NCI-H2196 (cell line): ENCODE measurements at regions not wholly inside any gene's neighbourhood (a gene's known extent, or its start where the extent isn't known, plus 50 kb on each side); places are given as distances from the start of the nearest gene placed in this dataset.

ENCODE experiments used
- DNase-seq: peaks from one replicate; lab custom pipeline; 2025; ENCODE audit not compliant: unreplicated experiment; lab: John Stamatoyannopoulos, UW

DNA sequence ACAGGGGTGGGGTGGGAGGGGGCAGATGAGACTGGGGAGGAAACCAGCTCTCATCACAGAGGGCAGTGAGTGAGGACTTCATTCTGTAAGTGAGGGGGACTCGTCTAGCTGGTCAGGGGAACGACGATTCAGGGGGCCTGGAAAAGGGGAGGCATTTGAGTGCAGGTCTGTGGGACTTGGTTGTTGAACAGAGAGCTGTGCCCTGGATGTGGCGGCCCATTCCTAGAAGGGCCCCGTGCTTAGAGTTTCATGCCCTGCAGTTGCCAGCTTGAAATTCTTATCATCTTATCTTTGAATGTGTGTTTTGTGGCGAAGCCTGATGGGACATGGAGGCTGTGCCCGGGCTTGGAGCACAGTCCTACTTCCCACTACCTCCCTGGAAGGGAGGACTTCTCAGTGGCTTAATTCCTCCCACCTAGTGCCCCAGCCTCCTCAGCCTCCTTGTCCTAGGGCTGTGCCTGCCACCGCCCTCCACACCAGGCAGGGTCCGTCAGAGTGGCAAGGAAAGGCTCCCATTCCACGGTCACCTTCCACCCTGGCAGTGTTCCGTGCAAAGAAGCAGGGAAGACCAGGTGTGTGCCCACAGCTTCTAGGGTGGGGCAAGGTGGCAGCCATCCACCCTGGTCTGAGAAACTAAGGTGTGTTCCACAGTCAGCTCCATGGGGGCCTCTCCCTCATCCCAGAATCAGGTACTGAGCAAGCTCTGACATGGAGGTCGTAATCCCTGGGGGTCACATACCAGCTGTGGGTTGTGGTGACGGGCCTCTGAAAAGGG, 59.7 kb upstream of the LMO1 start:
- DNase-seq = no peak

DNA sequence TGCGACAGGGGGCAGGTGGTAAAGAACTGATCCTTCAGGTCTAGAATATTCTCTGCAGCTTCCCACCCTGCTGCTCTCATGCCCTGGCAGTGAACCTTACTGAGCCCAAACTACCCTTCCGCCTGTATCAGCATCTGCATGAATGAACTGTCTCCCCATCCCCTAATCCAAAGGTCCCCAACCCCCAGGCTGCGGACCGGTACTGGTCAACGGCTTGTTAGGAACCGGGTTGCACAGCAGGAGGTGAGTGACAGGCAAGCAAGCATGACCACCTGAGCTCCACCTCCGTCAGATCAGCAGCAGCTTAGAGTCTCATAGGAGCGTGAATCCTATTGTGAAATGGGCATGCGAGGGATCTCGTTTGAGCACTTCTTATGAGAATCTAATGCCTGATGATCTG, 58.2 kb upstream of the LMO1 start:
- DNase-seq = no peak

DNA sequence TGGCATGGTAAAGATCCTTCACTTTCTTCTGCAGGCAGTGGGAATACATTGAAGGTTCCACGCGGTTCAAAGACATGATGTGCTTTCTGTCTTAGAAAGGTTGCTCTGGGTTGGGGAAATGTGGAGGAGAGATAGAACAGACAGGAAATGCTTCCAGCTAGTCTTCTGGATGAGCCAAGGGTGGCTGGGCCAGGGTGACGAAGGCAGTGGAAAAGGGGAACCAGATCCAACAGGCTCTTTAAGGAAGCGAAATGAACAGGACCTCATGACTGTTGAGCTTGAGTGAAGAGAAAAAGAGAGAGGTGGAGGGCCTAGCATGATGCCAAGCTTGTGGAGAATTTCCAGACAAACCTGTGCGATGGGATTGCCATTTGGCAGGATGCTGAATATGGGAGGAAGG, 56.4 kb upstream of the LMO1 start:
- no peak for DNase-seq

DNA sequence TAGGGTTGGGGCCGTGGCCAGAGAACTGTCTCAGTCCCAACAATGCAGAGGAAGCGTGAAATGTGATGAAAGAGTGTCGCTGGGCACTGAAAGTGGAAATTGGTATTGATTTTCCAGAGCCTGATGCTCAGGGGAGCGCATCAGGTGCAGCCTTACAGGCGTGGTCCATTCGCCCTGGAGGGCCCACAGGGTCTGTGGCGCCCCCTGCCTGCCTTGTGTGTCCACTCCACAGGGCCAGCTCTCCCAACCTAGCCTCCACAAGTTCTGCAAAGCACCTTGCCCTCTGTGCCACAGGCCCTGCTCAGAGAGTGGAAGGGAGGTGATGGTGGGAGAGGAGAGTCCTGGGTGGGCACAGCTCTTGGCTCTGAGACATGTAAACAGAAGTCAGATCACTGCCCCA, 54.9 kb upstream of the LMO1 start:
- DNase-seq = no peak

DNA sequence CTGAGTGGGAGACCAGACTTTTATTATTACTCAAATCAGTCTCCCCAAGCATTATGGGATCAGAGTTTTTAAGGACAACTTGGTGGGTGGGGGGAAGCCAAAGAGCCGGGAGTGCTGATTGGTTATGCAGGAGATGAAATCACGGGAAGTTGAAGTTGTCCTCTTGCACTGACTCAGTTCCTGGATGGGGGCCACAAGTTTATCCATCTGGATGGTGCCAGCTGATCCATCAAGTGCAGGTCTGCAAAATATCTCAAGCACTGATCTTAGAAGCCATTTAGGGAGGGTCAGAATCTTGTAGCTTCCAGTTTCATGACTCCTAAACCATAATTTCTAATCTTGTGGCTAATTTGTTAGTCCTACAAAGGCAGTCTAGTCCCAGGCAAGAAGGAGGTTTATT, 53.5 kb upstream of the LMO1 start:
- DNase-seq = no peak

DNA sequence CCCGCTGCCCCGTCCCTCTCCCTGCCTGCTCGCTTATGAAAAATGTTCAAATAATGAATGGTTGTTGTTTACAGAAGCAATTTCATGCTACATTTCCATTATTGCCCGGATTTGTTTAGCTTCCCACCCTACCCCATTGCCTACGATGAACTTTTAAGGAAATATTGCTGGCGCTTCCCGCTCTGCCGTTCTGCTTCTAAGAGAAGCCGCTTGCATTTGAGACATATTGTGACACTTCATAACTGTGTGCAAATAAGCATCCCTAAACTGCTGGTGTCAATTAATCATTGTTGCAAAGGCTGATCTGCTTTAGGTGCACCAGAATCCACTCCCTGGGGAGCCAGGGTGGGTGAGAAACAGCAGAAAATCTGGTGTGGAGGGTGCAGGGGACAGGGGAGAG, 52.3 kb upstream of the LMO1 start:
- DNase-seq = no peak

DNA sequence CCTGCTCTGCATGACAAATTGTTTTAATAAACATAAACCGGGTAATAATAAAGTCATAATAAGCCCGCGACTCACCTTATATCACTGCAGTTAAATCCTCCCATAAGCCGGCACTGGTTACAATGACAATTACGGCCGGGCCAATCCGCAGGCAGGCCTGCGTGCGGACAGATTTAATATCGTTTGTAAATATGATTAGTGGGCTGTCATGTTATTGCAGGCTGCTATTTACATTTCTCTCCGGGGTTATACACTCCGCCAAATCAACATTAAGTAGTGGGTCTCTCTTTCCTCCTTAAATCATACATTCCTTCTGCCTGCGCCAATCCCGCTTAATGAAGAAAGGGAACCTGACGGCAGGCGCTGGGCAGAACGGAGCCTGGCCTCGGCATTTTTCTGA, 51.8 kb upstream of the LMO1 start:
- no peak for DNase-seq

DNA sequence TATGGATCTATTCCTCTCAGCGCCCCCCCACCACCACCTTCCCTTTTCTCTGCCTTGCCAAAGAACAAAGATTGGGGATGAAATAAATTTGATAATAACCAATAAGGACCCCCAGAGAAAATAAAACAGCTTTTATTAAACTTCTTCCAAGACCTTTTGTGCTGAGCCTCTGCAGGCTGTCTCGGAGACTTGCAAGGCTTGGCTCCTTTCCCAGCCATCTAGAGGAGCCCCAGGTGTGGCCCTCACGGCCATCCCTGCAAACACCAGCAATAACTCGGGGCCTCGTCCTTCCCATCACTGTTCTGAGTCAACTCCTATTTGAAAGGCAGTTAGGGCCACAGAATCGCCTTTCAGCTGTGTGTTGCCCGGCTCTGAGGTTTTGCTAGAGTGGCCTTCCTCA, 51.2 kb upstream of the LMO1 start:
- no peak for DNase-seq

DNA sequence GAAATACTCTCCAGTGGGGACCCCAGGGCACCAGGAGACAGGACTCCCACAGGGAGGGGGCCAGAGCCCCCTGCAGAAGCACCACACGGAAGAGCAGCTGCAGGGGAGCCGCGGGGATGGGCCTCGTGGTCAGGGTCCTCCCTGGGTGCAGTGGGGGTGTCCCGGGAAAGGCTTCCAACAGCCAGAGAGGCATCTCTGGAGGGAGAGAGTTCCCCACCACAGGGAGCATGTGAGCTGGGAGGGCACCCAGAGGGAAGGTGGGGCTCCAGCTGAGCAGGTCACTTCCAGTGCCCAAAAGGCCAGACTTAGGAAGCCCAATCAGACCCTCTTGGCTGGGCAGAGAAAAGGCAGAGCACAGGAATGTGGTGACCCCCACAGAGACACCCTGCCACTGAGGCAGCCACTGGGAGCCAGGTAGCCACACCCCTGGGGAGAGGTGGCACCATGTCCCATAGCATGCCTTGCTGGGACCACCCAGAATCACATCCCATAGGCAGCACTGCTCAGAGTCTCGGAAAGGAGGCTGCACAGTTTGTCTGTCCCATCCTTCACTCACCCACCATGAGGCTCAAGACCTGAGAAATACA, 49.9 kb upstream of the LMO1 start:
- DNase-seq = no peak
